ENCODE measurements at regions not wholly inside any gene's neighbourhood (a gene's known extent, or its start where the extent isn't known, plus 50 kb on each side); places are given as distances from the start of the nearest gene placed in this dataset.
"Not testable (repeated sequence)": the region's sequence is repeated elsewhere in the genome, so short reads cannot be mapped to it uniquely, and the experiment has no call there.

GRCh38 chr2:5588601-5589000, 103.6 kb upstream of the SOX11 start:
- no peak for DNase-seq (ENCODE audit: low read depth, low spot score)
- H3K4me3 ChIP-seq (ENCODE audit: low read length) = no peak overlapping the region

GRCh38 chr2:5589183-5589582, 103.0 kb upstream of the SOX11 start:
- DNase-seq (ENCODE audit: low read depth, low spot score) = no peak
- no peak overlapping the region for H3K4me3 ChIP-seq (ENCODE audit: low read length)

- no peak for DNase-seq (ENCODE audit: low read depth, low spot score)
- H3K4me3 ChIP-seq (ENCODE audit: low read length) = no peak overlapping the region
Observed at GRCh38 chr2:5590886-5591285, 101.3 kb upstream of the SOX11 start.

DNA sequence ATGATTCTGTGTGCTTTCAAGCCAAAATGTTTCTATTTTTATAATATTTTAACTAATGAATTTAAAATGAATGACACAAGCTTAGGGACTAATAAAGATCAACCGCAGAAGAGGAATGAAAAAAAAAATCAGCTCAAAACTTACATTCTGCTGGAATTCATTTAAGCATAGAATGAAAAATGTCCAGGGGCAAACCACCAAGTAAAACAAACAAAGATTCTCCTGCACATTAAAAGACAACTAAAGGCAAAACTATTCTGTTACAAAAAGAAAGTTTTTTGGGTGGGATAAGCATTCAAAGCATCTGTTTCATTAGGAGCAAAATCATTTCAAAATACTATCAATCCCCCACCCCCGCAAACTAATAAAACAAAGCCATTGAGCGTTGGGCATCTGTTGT, 99.3 kb upstream of the SOX11 start:
- no peak overlapping the region for H3K4me3 ChIP-seq (ENCODE audit: low read length)
- DNase-seq (ENCODE audit: low read depth, low spot score) = no peak

DNA sequence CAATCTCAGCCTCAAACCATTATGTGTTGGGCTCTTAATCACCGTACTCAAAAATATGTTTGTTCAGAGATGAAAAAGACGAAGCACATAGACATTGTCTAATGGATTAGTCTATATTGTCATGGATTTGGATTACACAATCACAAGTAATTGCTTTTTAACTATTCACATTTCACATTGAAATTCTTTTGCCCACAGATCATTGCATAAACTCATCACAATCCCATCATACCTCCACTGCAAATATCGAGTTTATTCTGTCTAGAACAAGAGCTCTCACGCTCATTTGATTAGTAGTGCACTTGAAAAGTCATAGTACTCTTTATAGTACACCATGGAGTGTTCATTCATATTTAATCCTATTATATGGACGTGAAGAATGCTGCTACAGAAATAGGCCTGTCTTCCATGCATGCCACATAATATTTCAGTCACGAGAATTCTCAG, 97.9 kb upstream of the SOX11 start:
- DNase-seq (ENCODE audit: low read depth, low spot score) = no peak
- no peak overlapping the region for H3K4me3 ChIP-seq (ENCODE audit: low read length)

DNA sequence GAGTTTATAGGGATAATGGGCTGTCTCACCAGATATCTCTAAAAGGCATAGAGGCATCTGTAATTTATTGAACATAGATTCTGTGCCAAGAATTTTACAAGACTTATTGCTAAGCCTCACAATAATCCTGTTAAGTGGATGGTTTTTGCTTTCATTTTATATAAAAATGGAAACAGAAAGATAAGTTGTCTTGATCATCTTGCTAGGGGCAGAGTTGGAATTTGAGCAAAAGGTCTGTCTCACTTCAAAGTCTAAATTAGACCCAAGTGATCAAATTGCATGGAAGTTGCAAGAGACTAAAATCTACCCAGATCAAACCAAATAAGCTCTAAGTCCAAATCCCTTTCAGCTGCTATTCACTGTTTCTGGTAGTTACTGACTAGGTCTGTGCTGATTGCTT, 95.3 kb upstream of the SOX11 start:
- H3K4me3 ChIP-seq (ENCODE audit: low read length) = no peak overlapping the region

GRCh38 chr2:5598156-5598555, 94.0 kb upstream of the SOX11 start:
- no peak overlapping the region for H3K4me3 ChIP-seq (ENCODE audit: low read length)
- no peak for DNase-seq (ENCODE audit: low read depth, low spot score)

More for the DNA sequence above, 95.3 kb upstream of the SOX11 start:
- DNase-seq (ENCODE audit: low read depth, low spot score) = no peak

GRCh38 chr2:5609201-5609600, 83.0 kb upstream of the SOX11 start:
- no peak overlapping the region for H3K4me3 ChIP-seq (ENCODE audit: low read length)
- no peak for DNase-seq (ENCODE audit: low read depth, low spot score)

DNA sequence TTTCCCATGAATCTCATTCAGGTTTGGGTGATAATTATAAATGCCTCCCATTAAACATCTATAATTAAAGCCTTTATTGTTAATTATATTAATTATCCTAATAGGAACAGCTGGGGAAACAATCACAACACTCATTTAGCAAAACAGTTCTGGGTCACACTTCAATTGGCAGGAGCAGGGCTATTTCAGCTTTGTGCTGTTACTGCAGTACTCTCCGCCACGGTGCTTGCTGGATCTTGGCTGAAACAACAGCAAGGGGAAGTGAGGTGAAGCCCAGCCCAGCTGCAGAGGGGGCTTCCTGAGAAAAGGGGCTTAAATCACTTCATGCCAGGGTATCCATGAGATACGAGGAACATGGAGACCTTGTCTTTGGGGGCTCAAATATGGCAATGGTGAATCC, 79.5 kb upstream of the SOX11 start:
- no peak for DNase-seq (ENCODE audit: low read depth, low spot score)
- no peak overlapping the region for H3K4me3 ChIP-seq (ENCODE audit: low read length)

- DNase-seq (ENCODE audit: low read depth, low spot score) = no peak
- H3K4me3 ChIP-seq (ENCODE audit: low read length) = no peak overlapping the region
Observed at GRCh38 chr2:5616019-5616418, 76.2 kb upstream of the SOX11 start.

- DNase-seq (ENCODE audit: low read depth, low spot score) = no peak
- H3K4me3 ChIP-seq (ENCODE audit: low read length) = no peak overlapping the region
Observed at GRCh38 chr2:5617358-5617757, 74.8 kb upstream of the SOX11 start.

- no peak overlapping the region for H3K4me3 ChIP-seq (ENCODE audit: low read length)
- no peak for DNase-seq (ENCODE audit: low read depth, low spot score)
Observed at GRCh38 chr2:5617796-5618195, 74.4 kb upstream of the SOX11 start.

DNA sequence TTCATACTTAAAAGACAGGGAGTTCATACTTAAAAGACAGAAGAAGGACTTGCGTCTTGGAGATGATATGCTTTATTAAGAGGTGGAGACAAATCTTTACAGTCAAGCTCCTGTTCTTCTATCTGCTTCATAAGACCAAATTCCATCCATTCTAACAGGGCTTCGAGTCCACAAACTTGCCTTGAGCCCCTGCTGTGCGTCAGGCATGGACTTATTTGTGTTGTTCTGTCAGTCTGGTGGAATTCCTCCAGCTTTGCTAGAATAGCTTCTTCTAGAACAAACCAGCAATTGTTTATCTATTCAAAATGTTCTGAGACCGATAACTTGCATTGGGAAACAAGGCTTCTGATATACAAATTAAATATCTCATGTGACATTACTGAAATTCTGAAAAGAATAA, 73.9 kb upstream of the SOX11 start:
- no peak overlapping the region for H3K4me3 ChIP-seq (ENCODE audit: low read length)
- DNase-seq (ENCODE audit: low read depth, low spot score) = no peak

GRCh38 chr2:5625556-5626065, 66.6 kb upstream of the SOX11 start:
- H3K4me3 ChIP-seq (ENCODE audit: low read length) = not testable (repeated sequence)
- peak; percentile 41 for DNase-seq (ENCODE audit: low read depth, low spot score)

DNA sequence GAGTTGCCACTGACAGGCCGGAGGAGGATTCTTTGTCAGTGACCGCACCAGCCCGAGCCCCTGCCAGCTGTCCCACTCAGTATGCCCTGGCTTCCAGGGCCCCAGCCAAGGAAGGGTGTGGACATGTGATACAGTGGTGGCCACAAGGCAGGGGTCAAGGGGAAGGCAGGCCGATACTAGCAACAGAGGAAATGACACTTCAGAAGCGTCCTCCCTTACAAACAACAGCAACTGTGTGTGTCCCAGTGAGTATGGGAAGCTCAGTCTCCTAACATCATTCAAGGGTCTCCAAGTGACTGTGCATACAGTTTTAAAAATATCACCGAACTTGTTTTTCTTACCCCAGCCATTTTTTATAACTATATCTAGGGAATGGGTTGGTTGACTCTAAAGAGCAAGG, 63.7 kb upstream of the SOX11 start:
- DNase-seq (ENCODE audit: low read depth, low spot score); H3K4me3 ChIP-seq (ENCODE audit: low read length): not testable (repeated sequence)

DNA sequence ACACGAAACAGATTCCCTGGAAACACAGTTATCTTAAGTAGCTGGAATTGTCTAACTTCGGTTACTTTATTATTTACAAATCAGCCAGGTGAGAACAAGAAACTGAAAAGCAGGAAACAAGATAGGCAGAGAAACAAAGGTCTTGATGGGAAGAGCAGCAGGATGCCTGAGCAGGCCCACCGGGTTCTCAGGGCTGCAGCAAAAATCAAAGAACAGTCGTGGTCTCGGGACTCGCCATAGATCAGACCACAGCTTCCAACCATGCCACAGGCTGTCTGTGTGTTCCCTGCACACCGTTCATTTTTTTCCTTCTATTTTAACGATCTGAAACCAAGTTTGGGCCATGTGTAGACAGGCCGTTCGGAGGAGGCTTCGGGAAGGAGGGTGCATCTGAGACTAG, 62.7 kb upstream of the SOX11 start:
- peak; percentile 45 for DNase-seq (ENCODE audit: low read depth, low spot score)

GRCh38 chr2:5637051-5637450, 55.1 kb upstream of the SOX11 start:
- H3K4me3 ChIP-seq (ENCODE audit: low read length); DNase-seq (ENCODE audit: low read depth, low spot score): not testable (repeated sequence)

More for the DNA sequence above, 62.7 kb upstream of the SOX11 start:
- not testable (repeated sequence) for H3K4me3 ChIP-seq (ENCODE audit: low read length)

Data from Jurkat, Clone E6-1 (cell line).